GM19023 (cell line): ENCODE measurements at regions not wholly inside any gene's neighbourhood (a gene's known extent, or its start where the extent isn't known, plus 50 kb on each side); places are given as distances from the start of the nearest gene placed in this dataset.

ENCODE experiments used
- ATAC-seq: cut with Tn5 transposase; IDR thresholded peaks from one replicate; pipeline ENCODE4 v1.9.1; 2021; ENCODE audit warnings: mild to moderate bottlenecking, moderate library complexity; ENCODE audit not compliant: unreplicated experiment

DNA sequence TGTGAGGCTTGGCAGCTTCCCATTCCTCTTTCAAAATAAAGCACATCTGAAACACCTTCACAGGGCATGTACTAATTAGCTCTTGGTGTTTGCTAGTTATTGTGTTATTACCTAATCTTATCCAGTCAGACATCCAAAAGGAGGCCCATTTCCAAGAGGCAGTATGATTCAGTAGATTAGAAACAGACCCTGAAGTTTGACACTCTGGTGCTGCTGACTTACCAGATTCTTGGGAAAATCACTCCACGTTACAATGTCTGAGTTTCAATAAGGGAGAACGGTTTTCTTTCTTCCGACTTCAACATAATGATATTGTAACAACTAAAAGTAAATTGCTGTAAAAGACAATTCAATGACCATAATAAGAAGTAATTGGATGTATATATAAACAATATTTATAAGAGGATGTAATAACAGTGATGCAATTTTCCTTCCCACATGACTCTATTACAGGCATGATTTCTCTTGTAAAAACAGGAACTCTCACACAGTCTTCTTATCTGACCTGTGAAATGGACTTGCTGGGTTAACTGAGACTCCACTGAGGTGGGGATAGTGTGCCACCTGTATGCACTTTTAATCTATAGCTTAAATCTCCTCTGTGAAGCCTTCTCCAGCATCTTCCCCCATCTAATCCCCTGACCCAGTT lies 181.3 kb upstream of the ELL2 start:
- ATAC-seq: no peak

DNA sequence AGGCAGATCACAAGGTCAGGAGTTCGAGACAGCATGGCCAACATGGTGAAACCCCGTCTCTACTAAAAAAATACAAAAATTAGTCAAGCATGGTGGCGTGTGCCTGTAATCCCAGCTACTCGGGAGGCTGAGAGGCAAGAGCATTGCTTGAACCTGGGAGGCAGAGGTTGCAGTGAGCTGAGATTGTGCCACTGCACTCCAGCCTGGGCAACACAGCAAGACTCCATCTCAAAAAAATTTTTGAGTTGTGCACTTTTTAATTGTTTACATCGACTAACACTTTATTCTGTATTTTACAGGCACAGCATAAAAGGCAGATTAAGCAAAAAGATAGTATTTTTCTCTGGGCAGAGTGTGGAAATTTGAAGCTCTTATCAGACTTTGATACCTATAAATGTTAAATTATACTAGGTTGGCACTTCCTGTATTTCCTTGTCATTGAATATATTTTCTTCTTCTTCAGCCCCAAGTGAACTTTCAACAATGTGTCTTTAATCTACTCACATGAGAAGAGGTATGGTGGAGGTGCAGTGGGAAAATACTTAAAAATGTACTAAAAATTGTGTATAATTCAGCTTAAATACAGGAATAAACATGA lies 180.6 kb upstream of the ELL2 start:
- ATAC-seq: no peak

DNA sequence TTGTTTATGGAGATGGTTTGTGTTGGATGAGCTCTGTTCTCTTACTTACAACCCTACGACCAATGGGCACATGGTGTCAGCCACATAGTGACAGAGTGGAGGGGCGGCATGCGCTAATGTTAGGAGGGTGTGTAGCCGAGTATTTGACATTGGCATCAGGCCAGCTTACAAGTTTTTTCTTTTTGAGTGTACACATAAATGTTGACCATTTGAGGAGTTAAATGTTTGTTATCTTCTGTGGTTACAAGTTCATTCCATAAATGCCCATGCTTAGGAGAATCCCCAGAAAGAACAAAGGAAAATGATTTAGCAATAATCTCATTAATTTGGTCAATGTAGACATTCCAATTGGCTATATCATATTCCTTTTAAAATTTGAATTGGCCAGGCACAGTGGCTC lies 180.1 kb upstream of the ELL2 start:
- no peak for ATAC-seq

DNA sequence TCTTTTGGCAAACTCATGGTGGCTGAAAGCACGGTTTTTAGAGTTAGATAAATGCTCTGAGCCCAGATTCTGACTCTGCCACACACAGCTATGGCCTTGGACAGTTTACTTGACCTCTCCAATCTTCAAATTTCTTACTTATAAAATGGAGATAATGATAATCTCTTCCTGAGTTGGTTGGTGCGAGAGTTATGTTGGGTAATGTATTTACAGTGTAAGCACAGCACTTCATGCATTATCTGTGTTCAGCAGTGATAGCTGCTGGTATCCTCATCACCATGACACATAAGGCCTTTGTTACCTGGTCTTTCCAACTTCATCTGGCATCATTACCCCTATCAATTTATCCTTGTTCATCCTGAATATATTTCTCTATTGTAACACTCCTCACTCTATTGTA lies 178.8 kb upstream of the ELL2 start:
- no peak for ATAC-seq

DNA sequence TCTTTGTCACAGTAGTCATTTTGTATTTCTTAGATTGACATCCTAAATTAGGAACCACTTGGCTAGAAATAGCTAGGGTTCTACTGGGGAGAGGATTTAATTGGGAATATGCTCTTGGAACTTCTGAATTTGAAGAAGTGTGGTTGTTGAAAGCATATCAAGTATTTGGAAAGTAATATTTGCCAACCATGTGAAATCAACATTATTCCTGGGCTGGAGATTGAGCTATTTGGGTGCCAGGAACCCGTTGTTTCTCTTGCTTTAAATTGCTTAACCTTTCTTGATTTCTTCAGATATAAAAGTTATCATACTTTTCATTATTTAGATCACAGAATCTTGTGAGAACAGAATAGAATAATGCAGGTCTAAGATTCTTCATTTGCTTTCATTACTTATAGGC lies 178.4 kb upstream of the ELL2 start:
- no peak for ATAC-seq

DNA sequence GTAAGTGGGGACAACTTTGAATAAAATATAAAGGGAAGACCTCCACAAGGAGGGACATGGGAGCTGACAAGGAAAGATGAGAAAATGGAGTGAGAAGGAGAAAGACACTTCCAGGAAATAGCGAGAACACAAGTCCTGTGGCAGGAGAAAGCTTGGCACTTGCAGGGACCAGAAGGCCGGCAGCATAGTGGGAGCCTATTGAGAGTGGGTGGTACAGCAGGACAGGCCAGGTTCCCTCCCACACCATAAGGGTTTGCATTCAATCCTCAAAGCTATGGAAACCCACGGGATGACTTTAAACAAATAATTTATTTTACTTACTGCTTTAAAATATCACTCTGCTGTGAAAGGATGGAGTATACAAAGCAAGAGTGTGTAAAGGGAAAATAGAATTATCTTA lies 173.2 kb upstream of the ELL2 start:
- ATAC-seq: no peak

DNA sequence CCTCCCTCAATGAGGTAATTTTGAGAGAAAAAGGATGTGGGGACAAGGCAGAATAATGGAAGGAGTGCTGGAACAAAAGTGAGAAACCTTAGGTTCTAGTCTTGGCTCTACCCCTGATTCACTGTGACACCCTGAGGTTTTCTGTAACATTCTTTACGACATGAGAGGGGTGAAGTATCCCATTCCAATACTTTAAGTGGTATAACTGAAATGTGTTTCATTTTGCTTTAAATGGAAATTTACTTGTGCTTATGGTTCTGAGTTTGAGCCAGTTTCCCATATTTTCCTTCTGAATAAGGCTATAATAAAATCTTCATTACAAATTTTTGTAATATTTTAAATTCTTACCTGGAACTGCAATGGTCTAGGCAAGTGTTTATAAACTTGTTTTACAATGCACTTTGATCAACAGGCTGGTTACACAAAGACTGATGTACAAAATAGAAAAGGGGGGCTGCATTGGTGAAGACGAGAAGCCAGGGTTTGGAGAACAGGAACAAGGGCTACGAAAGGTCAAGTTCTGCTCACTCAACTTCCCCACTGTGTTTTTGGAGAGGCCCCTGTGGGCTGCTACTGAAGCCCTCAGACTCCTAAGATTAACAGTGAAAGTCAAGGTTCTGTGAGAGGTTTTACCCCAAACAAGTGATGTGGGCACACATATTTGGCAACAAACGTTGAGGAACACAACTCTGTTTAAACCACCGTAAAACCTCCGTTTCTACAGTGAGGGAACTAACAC lies 171.9 kb upstream of the ELL2 start:
- ATAC-seq: no peak

DNA sequence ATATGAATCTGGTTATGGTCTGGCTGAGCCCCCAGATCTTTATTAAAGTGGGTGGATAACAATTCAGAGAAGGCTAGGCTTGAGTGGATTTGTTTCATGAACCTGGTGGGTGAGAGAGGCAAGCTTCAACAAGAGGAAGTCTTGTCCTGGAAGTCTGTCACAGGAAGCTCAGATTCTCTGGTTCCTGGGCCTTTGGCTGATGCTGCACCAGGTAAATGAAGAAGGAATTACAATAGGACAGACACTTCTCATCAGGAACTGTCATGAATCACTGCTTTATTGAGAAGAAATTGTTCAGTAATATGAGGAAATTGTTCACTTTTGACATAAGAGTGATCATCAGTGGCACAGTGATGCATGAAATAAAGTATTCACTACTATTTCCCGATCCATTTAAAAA lies 167.6 kb upstream of the ELL2 start:
- ATAC-seq: no peak

DNA sequence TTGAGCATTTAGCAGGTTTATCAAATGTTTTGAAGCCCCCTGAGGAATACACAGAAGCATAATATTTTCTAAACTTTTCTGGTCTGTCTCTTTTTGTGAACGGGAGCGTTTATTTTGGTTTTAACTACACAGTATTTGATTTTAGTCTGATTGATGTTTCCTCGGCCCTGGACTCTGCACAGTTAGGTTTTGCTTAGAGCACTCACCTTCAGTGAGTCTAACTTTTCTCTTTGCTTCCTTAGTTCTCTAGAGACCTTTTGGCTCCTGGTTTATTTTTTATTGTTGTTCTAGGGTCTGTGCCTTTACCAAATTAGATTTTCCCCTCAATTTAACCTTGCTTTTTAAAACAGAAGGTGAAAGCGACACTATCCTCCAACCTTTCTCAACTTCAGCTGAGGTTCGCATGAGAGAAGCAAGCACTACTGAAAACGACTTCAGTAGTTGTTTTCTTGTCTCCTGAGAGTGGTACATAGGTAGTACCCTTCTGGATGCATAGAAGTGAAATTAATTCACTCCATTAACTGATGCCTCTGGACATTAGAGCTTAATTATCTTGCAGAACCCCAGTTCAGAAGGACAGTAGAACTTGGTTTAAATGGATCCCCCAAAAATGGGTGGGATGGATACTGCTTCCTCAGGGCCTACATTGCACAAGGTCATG lies 166.7 kb upstream of the ELL2 start:
- ATAC-seq: no peak

DNA sequence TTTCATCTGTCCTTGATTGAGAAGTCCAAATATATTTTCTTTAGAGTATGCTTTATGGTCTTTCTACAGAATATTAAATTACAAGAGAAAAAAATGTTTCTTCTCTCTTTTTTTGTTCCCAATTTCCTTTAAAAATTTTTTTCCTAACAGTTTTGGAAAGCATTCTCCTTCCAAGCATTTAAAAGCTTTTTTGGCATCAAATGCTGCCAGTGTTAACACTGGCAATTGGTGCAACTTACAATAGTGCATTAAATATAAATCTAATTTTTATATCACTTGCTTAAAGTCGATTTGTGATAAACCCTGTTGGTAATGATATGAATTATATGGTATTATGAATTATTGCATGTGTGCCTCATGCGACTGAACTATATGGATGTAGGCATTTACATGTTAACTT lies 165.9 kb upstream of the ELL2 start:
- ATAC-seq: no peak

DNA sequence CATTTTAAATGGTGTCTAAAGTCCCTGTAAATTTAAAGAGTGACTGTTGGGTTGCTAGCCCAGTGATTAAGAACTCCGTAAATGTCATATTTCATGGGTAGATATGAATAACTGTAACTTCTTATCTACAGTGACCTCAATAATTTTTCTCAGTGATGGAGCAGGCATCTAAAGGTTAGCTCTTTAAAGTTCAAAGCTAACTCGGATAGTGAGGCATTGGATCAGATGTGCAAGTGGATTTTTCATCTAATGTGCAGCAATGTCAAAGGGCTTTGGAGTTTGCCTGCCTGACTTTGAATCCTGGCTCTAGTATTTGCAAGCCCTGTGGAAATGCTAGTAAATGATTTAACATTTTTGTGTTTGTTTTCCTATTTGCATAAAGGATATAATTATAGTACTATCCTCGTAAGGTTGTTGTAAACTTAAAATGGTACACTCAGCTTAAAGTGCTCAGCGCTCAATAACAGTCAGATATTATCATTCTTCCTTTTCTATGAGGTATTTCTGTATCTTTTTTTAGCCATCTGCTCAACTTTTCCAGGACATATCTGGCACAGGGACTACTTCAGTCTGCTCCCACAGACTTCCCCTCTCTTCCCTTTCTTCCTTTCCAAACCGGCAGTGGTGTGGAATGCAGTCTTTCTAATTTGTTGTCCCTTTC lies 163.7 kb upstream of the ELL2 start:
- no peak for ATAC-seq

DNA sequence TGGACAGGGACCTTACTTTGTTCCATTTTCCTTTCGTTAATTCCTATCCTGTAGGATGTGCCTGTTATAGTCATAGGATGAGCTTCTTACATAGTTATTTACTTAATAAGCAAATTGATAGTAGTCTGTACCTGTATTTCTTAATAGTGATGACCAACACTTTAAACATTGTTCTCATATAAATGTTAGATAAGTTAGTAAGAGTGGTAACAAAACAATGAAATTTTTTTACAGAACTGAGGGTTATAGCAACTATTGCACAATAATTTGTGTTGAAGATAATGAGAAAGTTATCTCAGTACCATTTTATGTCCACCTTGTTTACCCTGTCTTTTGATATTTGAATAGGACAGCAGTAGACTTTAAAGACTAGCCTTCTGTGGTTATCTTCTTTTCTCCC lies 162.9 kb upstream of the ELL2 start:
- no peak for ATAC-seq

DNA sequence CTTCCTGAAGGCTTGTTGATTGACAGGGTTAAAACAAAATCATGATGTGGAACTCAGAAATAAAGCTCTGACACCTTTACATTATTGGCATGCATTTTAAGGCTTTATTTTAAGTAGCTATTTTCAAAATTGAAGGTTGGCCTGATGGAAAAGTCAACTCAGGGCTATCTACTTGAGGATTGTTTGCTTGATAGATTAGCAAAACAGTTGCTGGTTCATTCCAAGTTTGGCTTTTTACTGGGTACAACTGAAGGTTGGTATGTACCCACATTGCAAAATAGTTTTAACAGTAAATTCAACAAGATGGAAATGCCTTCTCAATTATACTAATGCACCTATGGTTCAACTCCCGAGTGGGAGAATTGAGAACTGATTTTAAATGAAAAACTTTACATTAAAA lies 161.8 kb upstream of the ELL2 start:
- ATAC-seq: no peak

DNA sequence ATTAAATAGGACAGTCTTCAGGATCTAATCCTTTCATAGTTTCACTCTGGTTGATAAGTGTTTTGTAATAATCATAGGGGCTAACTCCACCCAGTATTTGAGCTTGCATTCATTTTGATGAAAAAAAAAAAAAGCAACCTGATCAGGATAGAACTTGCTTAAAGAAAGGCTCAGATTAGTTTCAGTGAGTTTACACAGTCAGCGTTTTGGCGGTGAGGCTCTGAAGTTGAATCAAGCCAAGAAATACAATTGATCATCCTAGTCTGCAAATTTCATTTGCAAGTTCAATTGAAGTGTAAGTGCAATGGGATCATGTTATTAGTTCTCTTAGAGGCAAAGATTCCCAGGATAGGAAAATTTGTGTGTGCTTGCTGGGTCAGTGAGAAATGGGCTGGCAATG lies 159.7 kb upstream of the ELL2 start:
- ATAC-seq: no peak

DNA sequence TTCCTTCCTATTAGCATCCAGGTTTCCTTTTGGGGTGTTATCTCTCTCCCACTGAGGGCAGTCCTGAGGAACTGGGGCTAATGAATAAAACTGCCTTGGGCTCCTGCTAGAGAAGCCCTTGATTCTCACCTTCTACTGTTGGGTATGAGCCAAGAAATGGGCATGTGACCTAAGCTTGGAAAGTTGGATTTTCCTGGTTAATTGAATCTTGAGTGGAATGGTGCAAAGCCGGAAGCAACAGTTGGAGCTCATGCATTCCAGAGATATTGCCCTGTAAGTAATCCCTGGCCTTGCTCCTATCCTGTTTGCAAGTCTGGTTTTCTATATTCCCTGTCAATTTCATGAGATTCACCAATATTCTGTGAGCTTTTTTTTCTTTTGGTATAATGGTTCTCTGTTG lies 158.5 kb upstream of the ELL2 start:
- no peak for ATAC-seq

DNA sequence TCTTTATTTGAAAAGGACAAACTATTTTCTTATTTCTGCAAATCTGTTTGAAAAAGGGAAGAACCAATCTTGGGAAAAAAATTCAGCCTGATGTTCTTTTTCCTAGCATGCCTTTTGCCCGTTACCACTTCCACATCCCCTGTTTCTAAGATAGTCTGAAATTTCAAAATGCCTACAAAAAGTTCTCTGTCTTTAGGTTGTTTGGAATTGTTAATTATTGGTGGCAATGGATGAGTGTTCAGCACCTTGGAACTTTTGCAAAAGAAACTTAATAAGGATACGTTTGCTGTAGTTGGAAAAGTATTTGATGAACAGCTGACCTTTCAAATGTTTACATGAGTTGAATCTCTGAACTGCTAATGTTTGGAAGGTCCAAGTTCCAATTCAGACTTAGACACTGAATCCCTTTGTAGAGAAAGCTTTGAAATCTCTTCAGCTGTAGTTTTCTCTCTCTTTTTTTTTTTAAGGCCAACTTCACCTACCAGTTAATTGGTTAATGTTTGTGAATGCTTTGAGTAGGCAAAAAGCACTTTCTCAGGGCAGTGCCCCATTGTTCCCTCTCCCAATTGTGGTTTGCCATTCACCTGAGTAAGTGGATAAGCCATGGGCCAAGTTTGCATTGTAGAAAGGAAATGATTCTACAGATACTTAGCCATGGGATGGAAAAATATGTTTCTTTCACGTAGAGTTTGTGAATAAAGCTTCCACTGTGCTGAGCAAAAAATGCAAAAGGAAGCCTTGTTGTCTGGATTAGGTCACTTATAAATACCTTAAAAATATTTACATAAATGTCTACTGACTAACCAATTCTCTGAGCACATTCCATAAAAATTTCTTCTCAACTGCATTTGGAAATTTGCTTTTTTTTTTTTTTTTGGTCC lies 156.4 kb upstream of the ELL2 start:
- ATAC-seq: no peak

DNA sequence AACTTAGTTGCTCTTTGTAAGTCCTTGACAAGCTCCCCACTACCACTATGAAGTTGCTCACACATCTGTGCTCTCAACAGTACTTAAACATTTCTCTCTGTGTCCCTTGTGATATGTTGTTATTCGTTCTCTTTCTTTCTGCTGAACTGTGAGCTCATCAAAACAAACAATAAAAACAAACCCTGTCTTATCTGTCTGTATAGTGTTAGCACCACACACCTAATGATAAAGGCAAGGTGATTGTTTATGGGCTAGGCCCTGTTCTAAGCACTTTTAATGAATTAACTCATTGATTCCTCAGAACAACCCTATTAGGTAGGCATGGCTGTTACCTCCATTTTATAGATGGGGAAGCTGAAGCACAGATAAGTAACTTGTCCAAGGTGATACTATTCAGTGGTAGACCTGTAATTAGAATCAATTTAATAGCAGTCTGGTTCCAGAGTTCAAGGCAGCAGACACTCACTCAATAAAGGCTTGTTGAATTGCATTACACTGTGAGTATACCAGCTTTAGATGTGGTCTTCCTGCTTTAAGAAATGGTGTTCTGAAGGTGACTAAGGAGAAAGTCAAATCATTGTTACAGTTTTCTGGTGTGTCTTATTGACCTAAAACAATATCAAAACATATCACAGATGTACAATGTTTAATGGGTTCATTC lies 153.6 kb upstream of the ELL2 start:
- no peak for ATAC-seq

DNA sequence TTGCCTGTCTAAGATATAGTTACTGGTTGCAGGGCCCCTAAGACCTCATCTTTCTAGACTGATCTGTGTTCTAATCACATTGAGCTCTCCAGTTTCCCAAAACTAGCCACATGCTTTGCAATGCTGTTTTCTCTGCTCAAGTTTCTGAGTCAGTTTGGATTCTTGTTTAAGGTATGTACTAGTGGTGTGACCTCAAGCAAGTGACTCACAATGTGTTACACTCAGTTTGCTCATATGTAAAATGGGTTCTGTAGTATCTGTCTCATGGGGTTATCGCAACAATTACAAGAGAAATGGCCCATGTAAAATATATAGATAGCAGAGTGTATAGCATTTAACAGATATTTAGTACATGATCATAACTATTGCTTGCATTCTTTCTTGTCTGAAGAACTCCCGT lies 153.1 kb upstream of the ELL2 start:
- no peak for ATAC-seq

DNA sequence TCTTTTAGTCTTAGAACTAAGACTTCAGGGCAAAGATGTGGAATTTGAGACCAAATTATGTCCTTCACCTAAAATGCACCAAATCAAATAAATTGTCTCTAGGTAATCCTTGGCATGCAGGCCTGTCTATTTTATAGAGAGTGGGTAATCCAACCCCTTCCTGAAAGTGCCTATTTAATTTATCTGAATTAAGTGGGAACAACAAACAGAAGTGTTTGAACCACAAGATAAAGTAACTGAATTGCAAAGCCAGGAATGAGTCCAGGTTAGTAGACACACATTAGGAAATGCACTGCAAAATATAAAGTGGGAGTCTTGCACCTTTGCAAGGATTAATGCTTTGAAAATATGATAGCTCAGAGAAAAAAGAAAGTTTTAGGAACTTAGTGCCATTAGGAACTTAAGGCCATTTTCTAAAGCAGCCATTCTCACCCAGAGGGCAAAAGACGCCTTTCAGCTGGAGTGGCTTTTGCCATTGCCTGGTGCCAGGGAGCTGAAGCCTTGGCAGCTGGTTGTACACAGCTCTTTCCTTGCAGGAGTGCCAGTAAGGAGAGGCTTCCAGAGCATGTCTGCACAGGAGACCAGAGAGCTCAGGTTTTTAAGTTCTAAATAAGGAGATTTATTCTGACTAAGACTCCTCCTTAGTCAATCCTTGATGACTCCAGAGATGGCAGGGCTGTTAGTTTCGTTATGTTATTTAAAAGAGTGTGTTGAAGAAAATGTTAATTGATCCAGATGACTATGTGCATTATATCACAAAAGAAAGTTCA lies 151.7 kb upstream of the ELL2 start:
- ATAC-seq: no peak
